HG02678 (cell line): ENCODE measurements at regions not wholly inside any gene's neighbourhood (a gene's known extent, or its start where the extent isn't known, plus 50 kb on each side); places are given as distances from the start of the nearest gene placed in this dataset.
"Not testable (repeated sequence)": the region's sequence is repeated elsewhere in the genome, so short reads cannot be mapped to it uniquely, and the experiment has no call there.

Experiments
- ATAC-seq: cut with Tn5 transposase; IDR thresholded peaks from one replicate; pipeline ENCODE4 v1.9.1; 2021; ENCODE audit warnings: mild to moderate bottlenecking, moderate library complexity; ENCODE audit not compliant: unreplicated experiment

GRCh38 chr20:57093766-57094165 is 172.7 kb downstream of the BMP7 start:
- no peak for ATAC-seq

GRCh38 chr20:57094252-57094891 is 172.1 kb downstream of the BMP7 start:
- ATAC-seq: no peak

- ATAC-seq: no peak
These were observed 171.4 kb downstream of the BMP7 start for GRCh38 chr20:57094991-57095390.

GRCh38 chr20:57095426-57095825 is 171.0 kb downstream of the BMP7 start:
- no peak for ATAC-seq

GRCh38 chr20:57097245-57097915 is 169.1 kb downstream of the BMP7 start:
- no peak for ATAC-seq

- ATAC-seq: no peak
These were observed 164.3 kb downstream of the BMP7 start for GRCh38 chr20:57102160-57102559.

GRCh38 chr20:57102566-57102965 is 163.9 kb downstream of the BMP7 start:
- ATAC-seq: no peak

GRCh38 chr20:57103146-57103800 is 163.2 kb downstream of the BMP7 start:
- no peak for ATAC-seq

- ATAC-seq: no peak
These were observed 162.3 kb downstream of the BMP7 start for GRCh38 chr20:57104113-57104512.

- no peak for ATAC-seq
These were observed 161.7 kb downstream of the BMP7 start for GRCh38 chr20:57104651-57105204.

GRCh38 chr20:57106030-57106682 is 160.3 kb downstream of the BMP7 start:
- ATAC-seq: no peak

GRCh38 chr20:57106692-57107091 is 159.7 kb downstream of the BMP7 start:
- ATAC-seq: no peak

- no peak for ATAC-seq
These were observed 159.2 kb downstream of the BMP7 start for GRCh38 chr20:57107208-57107607.

- no peak for ATAC-seq
These were observed 158.2 kb downstream of the BMP7 start for GRCh38 chr20:57108218-57108617.

GRCh38 chr20:57108742-57109570 is 157.5 kb downstream of the BMP7 start:
- ATAC-seq: no peak

GRCh38 chr20:57109571-57109953 is 156.9 kb downstream of the BMP7 start:
- ATAC-seq: no peak

- ATAC-seq: not testable (repeated sequence)
These were observed 156.1 kb downstream of the BMP7 start for GRCh38 chr20:57110121-57111027.

- ATAC-seq: no peak
These were observed 155.4 kb downstream of the BMP7 start for GRCh38 chr20:57111028-57111373.

- no peak for ATAC-seq
These were observed 154.0 kb downstream of the BMP7 start for GRCh38 chr20:57112448-57112847.
